Coronary artery (tissue), 2 donors: ENCODE measurements at regions not wholly inside any gene's neighbourhood (a gene's known extent, or its start where the extent isn't known, plus 50 kb on each side); places are given as distances from the start of the nearest gene placed in this dataset.
A peak's percentile ranks its signal among the peaks of the same experiment; 100 is the strongest.

Experiments used
- DNase-seq: peaks from one replicate; pipeline ENCODE4 v3.0.0-alpha.2; 2017; ENCODE audit warnings: low spot score
- H3K27ac ChIP-seq, 2 donors: fragments of 200-600 bp; sonication (generic); one replicate each; pipeline ENCODE4 v1.5.1; 2016 to 2019
- H3K4me3 ChIP-seq: fragments of 200-600 bp; sonication (generic); 2 replicates; pipeline ENCODE4 v1.5.1; 2016; ENCODE audit warnings: mild to moderate bottlenecking, moderate library complexity
- CTCF ChIP-seq: fragments of 200-600 bp; sonication (generic); IDR thresholded peaks from one replicate; pipeline ENCODE4 v1.5.1; 2019; ENCODE audit warnings: antibody characterized with exemption

GRCh38 chr3:177286034-177286433 is 88.8 kb upstream of the TBL1XR1 start:
- DNase-seq = no peak
- Histone ChIP-seq H3K4me3 (no peak overlapping the region), H3K27ac (no peak overlapping the region)
- TF ChIP-seq CTCF = no peak

- no peak for TF ChIP-seq CTCF
- DNase-seq = no peak
- Histone ChIP-seq H3K27ac (no peak overlapping the region), H3K4me3 (no peak overlapping the region)
Observed at GRCh38 chr3:177287231-177287630, 89.9 kb upstream of the TBL1XR1 start.

- TF ChIP-seq CTCF = no peak
- Histone ChIP-seq H3K4me3 (no peak overlapping the region), H3K27ac (no peak overlapping the region)
- no peak for DNase-seq
Observed at GRCh38 chr3:177290633-177291032, 93.4 kb upstream of the TBL1XR1 start.

- no peak for DNase-seq
- no peak for TF ChIP-seq CTCF
- Histone ChIP-seq H3K27ac (peak overlapping the region; percentile 74 to 82), H3K4me3 (no peak overlapping the region)
Observed at GRCh38 chr3:177294221-177294620, 96.9 kb upstream of the TBL1XR1 start.

GRCh38 chr3:177295116-177295515 is 97.8 kb upstream of the TBL1XR1 start:
- no peak for TF ChIP-seq CTCF
- Histone ChIP-seq H3K4me3 (no peak overlapping the region), H3K27ac (peak overlapping the region; percentile 74 to 82)
- no peak for DNase-seq

- no peak overlapping the region for H3K4me3 ChIP-seq
- no peak for TF ChIP-seq CTCF
- H3K27ac ChIP-seq = no peak overlapping the region
- no peak for DNase-seq
Observed at GRCh38 chr3:177299250-177299649, 102.0 kb upstream of the TBL1XR1 start.

- TF ChIP-seq CTCF = no peak
- H3K27ac ChIP-seq = peak overlapping the region in 1 of 2 donors; percentile 61
- no peak for DNase-seq
- peak overlapping the region; percentile 45 for H3K4me3 ChIP-seq
Observed at GRCh38 chr3:177300039-177300833, 103.0 kb upstream of the TBL1XR1 start.
